K562 (cell line): ENCODE measurements at regions not wholly inside any gene's neighbourhood (a gene's known extent, or its start where the extent isn't known, plus 50 kb on each side); places are given as distances from the start of the nearest gene placed in this dataset.

Experiments used
- CEBPZ ChIP-seq: fragments of 150-350 bp; IDR thresholded peaks from 2 replicates; pipeline ENCODE4 v1.6.1; 2014; ENCODE audit warnings: low read depth, mild to moderate bottlenecking, low read length, borderline replicate concordance
- DEAF1 ChIP-seq: fragments of 450-650 bp; formaldehyde crosslinking; IDR thresholded peaks from 2 replicates; pipeline ENCODE4 v1.4.0; 2020; ENCODE audit warnings: mild to moderate bottlenecking, moderate library complexity
- EZH2 ChIP-seq: IDR thresholded peaks from 2 replicates; pipeline ENCODE4 v1.6.1; 2012; ENCODE audit warnings: low read depth, mild to moderate bottlenecking, inconsistent platforms, low read length, borderline replicate concordance
- HDAC2 ChIP-seq: fragments of 450-650 bp; IDR thresholded peaks from 2 replicates; pipeline ENCODE4 v1.6.1; 2016; ENCODE audit warnings: mild to moderate bottlenecking
- KDM4B ChIP-seq, 2 experiments: fragments of 450-650 bp in 1 of 2; sonication (generic) in 1 of 2; IDR thresholded peaks; 2 replicates each; pipeline ENCODE4 v1.6.1; 2016 to 2017; ENCODE audit warnings: borderline replicate concordance in 2 of 2, antibody characterized with exemption in 1 of 2, low read depth in 1 of 2, mild to moderate bottlenecking in 1 of 2
- RBFOX2 ChIP-seq: fragments of 200-400 bp; formaldehyde crosslinking; IDR thresholded peaks from 2 replicates; pipeline ENCODE4 v1.6.1; 2017; ENCODE audit warnings: low read depth, mild to moderate bottlenecking, low read length, moderate library complexity
- SMARCC2 ChIP-seq: fragments of 450-650 bp; IDR thresholded peaks from 2 replicates; pipeline ENCODE4 v1.6.1; 2017; ENCODE audit warnings: antibody characterized with exemption, moderate library complexity, mild to moderate bottlenecking, low read depth
- SP2 ChIP-seq: IDR thresholded peaks from 2 replicates; pipeline ENCODE4 v1.6.1; 2011; ENCODE audit warnings: mild to moderate bottlenecking, low read depth, low read length, moderate library complexity; ENCODE audit not compliant: poor library complexity, severe bottlenecking; ENCODE audit errors: extremely low read depth
- USF1 ChIP-seq: sonication (generic); formaldehyde crosslinking; IDR thresholded peaks from 2 replicates; pipeline ENCODE4 v1.9.0; 2022; ENCODE audit warnings: mild to moderate bottlenecking, missing genetic modification reagents
- ZBTB49 ChIP-seq: sonication (generic); formaldehyde crosslinking; IDR thresholded peaks from 2 replicates; pipeline ENCODE4 v1.8.0; 2022; ENCODE audit warnings: missing genetic modification reagents, mild to moderate bottlenecking, borderline replicate concordance
- ZNF639 ChIP-seq, 2 experiments: fragments of 200-800 bp in 1 of 2; sonication (Bioruptor generic) in 1 of 2; sonication (generic) in 1 of 2; formaldehyde crosslinking in 1 of 2; IDR thresholded peaks in 1 of 2; conservative IDR thresholded peaks in 1 of 2; 2 replicates each; pipeline versions ENCODE4 v1.5.0 to v1.6.1; 2016 to 2020; ENCODE audit warnings: missing compliant biosample characterization in 1 of 2, missing genetic modification characterization in 1 of 2, missing genetic modification reagents in 1 of 2
- ZNF766 ChIP-seq: fragments of 200-800 bp; sonication (Bioruptor generic); conservative IDR thresholded peaks from 2 replicates; pipeline ENCODE4 v1.6.1; 2016; ENCODE audit warnings: missing genetic modification characterization, missing compliant biosample characterization
- TF ChIP-seq, protein P1 (sequence below): fragments of 450-650 bp; formaldehyde crosslinking; IDR thresholded peaks from 2 replicates; pipeline ENCODE4 v1.4.0; 2022; ENCODE audit warnings: mild to moderate bottlenecking, moderate library complexity

DNA sequence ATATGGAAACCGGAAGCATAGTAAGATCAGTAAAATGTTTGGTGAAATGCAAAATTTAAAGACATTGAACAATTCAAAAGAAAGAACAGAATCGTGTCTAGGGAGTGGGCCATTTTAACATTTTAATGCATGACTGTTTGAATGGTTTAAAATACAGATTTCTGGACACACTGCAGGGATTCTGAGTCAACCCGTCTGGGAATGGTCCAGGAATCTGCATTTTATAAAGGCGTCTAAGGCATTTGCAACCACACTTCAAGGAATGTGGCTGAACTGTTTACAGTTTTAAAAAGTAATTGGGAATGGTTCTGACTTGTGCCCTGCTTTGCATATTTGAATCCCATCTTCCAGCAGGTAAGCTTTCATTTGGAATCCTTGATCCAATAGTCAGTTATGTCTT is 811.7 kb upstream of the WWC1 start:
- TF ChIP-seq ZNF766 (CRISPR knock-in tag) (no peak), SP2 (no peak), RBFOX2 (no peak), SMARCC2 (no peak), ZNF639 (CRISPR knock-in tag; conservative IDR thresholded peaks at IDR 0.05 in 1 of 2, IDR thresholded peaks at IDR 0.05 in 1 of 2) (no peak), HDAC2 (no peak), ZBTB49 (CRISPR knock-in tag) (no peak), KDM4B (IDR thresholded peaks at IDR 0.05; ENCODE audit: borderline replicate concordance in 2 of 2, low read depth in 1 of 2) (no peak), EZH2 (no peak), DEAF1 (CRISPR knock-in tag) (no peak), CEBPZ (no peak), USF1 (CRISPR knock-in tag) (no peak)
- TF ChIP-seq, protein P1, sequence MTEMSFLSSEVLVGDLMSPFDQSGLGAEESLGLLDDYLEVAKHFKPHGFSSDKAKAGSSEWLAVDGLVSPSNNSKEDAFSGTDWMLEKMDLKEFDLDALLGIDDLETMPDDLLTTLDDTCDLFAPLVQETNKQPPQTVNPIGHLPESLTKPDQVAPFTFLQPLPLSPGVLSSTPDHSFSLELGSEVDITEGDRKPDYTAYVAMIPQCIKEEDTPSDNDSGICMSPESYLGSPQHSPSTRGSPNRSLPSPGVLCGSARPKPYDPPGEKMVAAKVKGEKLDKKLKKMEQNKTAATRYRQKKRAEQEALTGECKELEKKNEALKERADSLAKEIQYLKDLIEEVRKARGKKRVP (CRISPR knock-in tag), result no peak
